ENCODE measurements at regions not wholly inside any gene's neighbourhood (a gene's known extent, or its start where the extent isn't known, plus 50 kb on each side); places are given as distances from the start of the nearest gene placed in this dataset.

GRCh38 chr3:104989878-104990277 is 376.8 kb upstream of the ALCAM start:
- no peak for DNase-seq (ENCODE audit: low spot score)

GRCh38 chr3:104990758-104991157 is 376.0 kb upstream of the ALCAM start:
- no peak for DNase-seq (ENCODE audit: low spot score)
- no peak for TF ChIP-seq CTCF (IDR thresholded peaks at IDR 0.05; ENCODE audit: extremely low read depth, missing control alignments)

More at GRCh38 chr3:104989878-104990277, 376.8 kb upstream of the ALCAM start:
- TF ChIP-seq CTCF (IDR thresholded peaks at IDR 0.05; ENCODE audit: extremely low read depth, missing control alignments) = no peak

DNA sequence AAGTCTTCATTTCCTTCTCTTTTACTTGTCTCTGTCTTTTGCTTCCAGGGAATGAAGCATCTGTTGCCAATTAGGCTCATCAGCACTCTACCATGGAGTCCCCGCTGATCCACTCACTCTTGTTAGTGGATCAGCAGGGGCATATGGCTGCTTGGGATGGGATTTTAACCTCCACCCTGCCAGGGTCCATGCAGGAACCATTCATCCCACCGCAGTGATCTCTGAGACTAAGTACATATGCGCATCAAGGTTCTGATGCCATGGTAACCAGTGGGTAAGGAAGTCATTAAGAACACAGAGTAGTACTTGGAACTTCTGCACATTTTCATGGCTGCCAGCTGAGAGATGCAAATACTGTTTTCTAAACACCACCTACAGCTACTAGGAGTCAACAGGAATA is 374.0 kb upstream of the ALCAM start:
- TF ChIP-seq CTCF (IDR thresholded peaks at IDR 0.05; ENCODE audit: extremely low read depth, missing control alignments) = no peak

GRCh38 chr3:105006164-105006563 is 360.5 kb upstream of the ALCAM start:
- DNase-seq (ENCODE audit: low spot score) = no peak
- no peak for TF ChIP-seq CTCF (IDR thresholded peaks at IDR 0.05; ENCODE audit: extremely low read depth, missing control alignments)

More for the DNA sequence above, 374.0 kb upstream of the ALCAM start:
- no peak for DNase-seq (ENCODE audit: low spot score)

DNA sequence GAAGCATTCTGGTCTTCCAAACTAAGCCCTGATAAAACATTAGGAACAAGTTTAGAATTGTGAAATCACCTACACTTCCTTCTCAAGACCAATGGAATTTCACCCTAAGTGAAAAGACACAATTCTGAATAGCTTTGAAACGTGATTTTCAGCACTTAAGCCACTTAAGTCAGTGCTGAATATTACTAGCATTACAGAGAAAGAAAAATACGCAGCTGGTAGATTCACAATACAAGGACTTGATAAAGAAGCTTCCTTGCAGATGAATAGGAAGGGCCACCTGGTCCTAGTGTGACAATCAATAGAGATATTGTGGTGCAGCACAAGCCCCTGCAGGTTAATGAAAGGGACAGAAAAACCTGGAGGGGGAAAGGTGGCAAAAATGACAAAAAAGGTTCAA is 353.1 kb upstream of the ALCAM start:
- no peak for DNase-seq (ENCODE audit: low spot score)
- TF ChIP-seq CTCF (IDR thresholded peaks at IDR 0.05; ENCODE audit: extremely low read depth, missing control alignments) = no peak

DNA sequence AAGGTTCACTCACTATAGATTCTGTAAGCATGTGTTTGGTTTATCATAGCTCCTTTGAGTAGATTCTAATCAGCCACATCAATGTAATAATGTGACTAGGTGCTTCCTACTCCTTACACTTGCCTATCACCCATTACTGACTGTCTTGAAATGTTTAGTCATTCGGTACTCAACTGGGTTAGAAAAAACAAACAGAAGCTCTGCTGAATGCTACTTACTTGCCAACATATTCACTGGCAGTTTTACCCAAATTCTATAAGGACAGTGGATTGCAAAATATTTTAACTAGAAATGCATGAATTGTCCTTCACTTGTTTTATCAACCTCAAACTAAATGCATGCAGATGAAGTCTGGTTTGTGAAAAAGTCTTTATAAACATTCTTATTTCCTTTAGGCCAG is 352.1 kb upstream of the ALCAM start:
- TF ChIP-seq CTCF (IDR thresholded peaks at IDR 0.05; ENCODE audit: extremely low read depth, missing control alignments) = no peak
- DNase-seq (ENCODE audit: low spot score) = no peak

DNA sequence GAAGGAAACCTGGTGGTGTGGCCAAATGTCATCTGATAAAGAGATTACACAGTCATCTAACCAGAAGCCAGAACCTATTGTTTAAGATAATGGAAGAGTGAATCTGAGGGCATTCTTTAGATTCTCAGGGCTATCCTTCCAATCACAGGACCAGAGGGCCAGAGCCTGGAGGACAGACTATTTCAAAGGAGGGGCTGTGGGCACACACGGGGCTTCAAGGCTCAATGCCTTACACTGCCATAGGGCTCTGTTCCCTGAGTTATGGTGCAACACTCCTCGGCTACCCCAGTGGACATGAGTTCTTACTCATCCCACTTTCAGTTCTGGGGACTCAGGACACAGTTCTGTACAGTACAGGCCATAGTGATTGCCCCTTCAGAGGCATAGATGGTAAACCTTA is 343.9 kb upstream of the ALCAM start:
- no peak for TF ChIP-seq CTCF (IDR thresholded peaks at IDR 0.05; ENCODE audit: extremely low read depth, missing control alignments)

More for the DNA sequence above, 343.9 kb upstream of the ALCAM start:
- DNase-seq (ENCODE audit: low spot score) = no peak

Measured in GM20000 (cell line).